ENCODE measurements at regions not wholly inside any gene's neighbourhood (a gene's known extent, or its start where the extent isn't known, plus 50 kb on each side); places are given as distances from the start of the nearest gene placed in this dataset.
"Not testable (repeated sequence)": the region's sequence is repeated elsewhere in the genome, so short reads cannot be mapped to it uniquely, and the experiment has no call there.

- not testable (repeated sequence) for TF ChIP-seq CTCF, POLR2A, EP300 (IDR thresholded peaks at IDR 0.05)
Measured at GRCh38 chr22:10710923-10711322, 4817.1 kb upstream of the OR11H1 start.

Data from ovary (tissue), 3 donors.